SK-N-SH (cell line): ENCODE measurements at regions not wholly inside any gene's neighbourhood (a gene's known extent, or its start where the extent isn't known, plus 50 kb on each side); places are given as distances from the start of the nearest gene placed in this dataset.
A peak's percentile ranks its signal among the peaks of the same experiment; 100 is the strongest.
"Not testable (repeated sequence)": the region's sequence is repeated elsewhere in the genome, so short reads cannot be mapped to it uniquely, and the experiment has no call there.

ENCODE experiments used
- CTCF ChIA-PET: fragments of 300-600, 350-600 bp; formaldehyde crosslinking; extraction: SDS; loops from one replicate; lab custom pipeline; 2021; lab: Yijun Ruan, JAX
- POLR2A ChIA-PET: fragments of 350-600 bp; sonication (Branson Sonifier 250); formaldehyde crosslinking; extraction: SDS; loops from one replicate; lab custom pipeline; 2020; ENCODE audit warnings: antibody characterized with exemption, inconsistent platforms; lab: Yijun Ruan, JAX
- DNase-seq: peaks from one replicate; pipeline ENCODE4 v3.0.0; 2012
- H2AFZ ChIP-seq: fragments of 200-600 bp; sonication (generic); 2 replicates; pipeline ENCODE4 v1.8.1; 2016; ENCODE audit warnings: antibody characterized with exemption, mild to moderate bottlenecking, low read depth
- H3F3A ChIP-seq: fragments of 200-600 bp; sonication (generic); replicated peaks from 2 replicates; pipeline ENCODE3; 2016; ENCODE audit warnings: antibody characterized with exemption, mild to moderate bottlenecking; ENCODE audit not compliant: insufficient read depth
- H3K27ac ChIP-seq, 2 experiments: fragments of 200-500 bp in 1 of 2; fragments of 200-600 bp in 1 of 2; sonication (Bioruptor generic) in 1 of 2; sonication (generic), shearing (Covaris generic) in 1 of 2; 2 replicates each; pipeline versions ENCODE4 v1.5.1 to v1.6.1; 2014 to 2016; ENCODE audit warnings: low read depth in 2 of 2, inconsistent platforms in 1 of 2, low read length in 1 of 2, mild to moderate bottlenecking in 1 of 2, mixed read lengths in 1 of 2
- H3K27me3 ChIP-seq: fragments of 200-600 bp; sonication (generic), shearing (Covaris generic); 2 replicates; pipeline ENCODE4 v1.6.1; 2016; ENCODE audit warnings: mixed run types; ENCODE audit not compliant: insufficient read depth
- H3K36me3 ChIP-seq, 2 experiments: fragments of 200-500 bp in 1 of 2; fragments of 200-600 bp in 1 of 2; sonication (Bioruptor generic) in 1 of 2; sonication (generic) in 1 of 2; replicated peaks in 1 of 2; 2 replicates each; pipeline versions ENCODE3 to v1.5.1; 2014 to 2016; ENCODE audit warnings: low read length in 1 of 2, mild to moderate bottlenecking in 1 of 2; ENCODE audit not compliant: insufficient read depth in 2 of 2, control insufficient read depth in 1 of 2
- H3K4me1 ChIP-seq, 2 experiments: fragments of 200-500 bp in 1 of 2; fragments of 200-600 bp in 1 of 2; sonication (Bioruptor generic) in 1 of 2; sonication (generic), shearing (Covaris generic) in 1 of 2; 2 replicates each; pipeline versions ENCODE4 v1.5.1 to v1.6.1; 2014 to 2016; ENCODE audit warnings: low read depth in 1 of 2, low read length in 1 of 2, mixed run types in 1 of 2; ENCODE audit not compliant: insufficient read depth in 2 of 2, control insufficient read depth in 1 of 2
- H3K4me2 ChIP-seq: fragments of 200-600 bp; sonication (generic), shearing (Covaris generic); 2 replicates; pipeline ENCODE4 v1.6.1; 2017; ENCODE audit warnings: mixed run types
- H3K4me3 ChIP-seq, 2 experiments: fragments of 200-500 bp in 1 of 2; fragments of 200-600 bp in 1 of 2; sonication (Bioruptor generic) in 1 of 2; sonication (generic), shearing (Covaris generic) in 1 of 2; 2 replicates each; pipeline versions ENCODE4 v1.5.1 to v1.8.1; 2014 to 2016; ENCODE audit warnings: low read depth in 2 of 2, inconsistent platforms in 1 of 2, low read length in 1 of 2, mild to moderate bottlenecking in 1 of 2, mixed read lengths in 1 of 2, moderate library complexity in 1 of 2
- H3K79me2 ChIP-seq: fragments of 200-600 bp; sonication (generic); 2 replicates; pipeline ENCODE4 v1.8.1; 2017; ENCODE audit warnings: mild to moderate bottlenecking; ENCODE audit not compliant: insufficient read depth
- H3K9ac ChIP-seq: fragments of 200-600 bp; sonication (generic); 2 replicates; pipeline ENCODE4 v1.6.1; 2017; ENCODE audit warnings: mixed run types
- H3K9me2 ChIP-seq: fragments of 200-600 bp; sonication (generic); 2 replicates; pipeline ENCODE4 v1.6.1; 2017; ENCODE audit warnings: mixed run types
- H3K9me3 ChIP-seq: fragments of 200-600 bp; sonication (generic); 2 replicates; pipeline ENCODE4 v1.6.1; 2017; ENCODE audit warnings: mixed run types, mild to moderate bottlenecking, moderate library complexity
- H4K20me1 ChIP-seq: fragments of 200-600 bp; sonication (generic); 2 replicates; pipeline ENCODE4 v1.6.1; 2017; ENCODE audit warnings: mild to moderate bottlenecking, mixed run types; ENCODE audit not compliant: insufficient read depth
- EP300 ChIP-seq, 2 experiments: IDR thresholded peaks; 2 replicates each; pipeline versions ENCODE4 v1.4.0 to v1.6.1; 2012; ENCODE audit warnings: borderline replicate concordance in 1 of 2, low read depth in 1 of 2, low read length in 1 of 2
- EZH2phosphoT487 ChIP-seq: fragments of 200-600 bp; sonication (generic); IDR thresholded peaks from 2 replicates; pipeline ENCODE4 v1.6.1; 2017; ENCODE audit warnings: low read depth, mixed run types, mild to moderate bottlenecking, antibody characterized with exemption, moderate library complexity, borderline replicate concordance
- MEF2A ChIP-seq: IDR thresholded peaks from 2 replicates; pipeline ENCODE4 v1.4.0; 2012; ENCODE audit warnings: low read depth, borderline replicate concordance
- YY1 ChIP-seq: IDR thresholded peaks from 2 replicates; pipeline ENCODE4 v1.4.0; 2012; ENCODE audit warnings: low read depth, mild to moderate bottlenecking
- WGBS: methylation state at CpG from one replicate; pipeline ENCODE4 v1.1.6; 2017; ENCODE audit warnings: low lambda C conversion rate; 5-methylcytosine and 5-hydroxymethylcytosine counted together
- TF ChIP-seq, protein P1 (sequence below): IDR thresholded peaks from 2 replicates; pipeline ENCODE4 v1.6.1; 2012; ENCODE audit warnings: mild to moderate bottlenecking, low read depth, low read length, moderate library complexity

DNA sequence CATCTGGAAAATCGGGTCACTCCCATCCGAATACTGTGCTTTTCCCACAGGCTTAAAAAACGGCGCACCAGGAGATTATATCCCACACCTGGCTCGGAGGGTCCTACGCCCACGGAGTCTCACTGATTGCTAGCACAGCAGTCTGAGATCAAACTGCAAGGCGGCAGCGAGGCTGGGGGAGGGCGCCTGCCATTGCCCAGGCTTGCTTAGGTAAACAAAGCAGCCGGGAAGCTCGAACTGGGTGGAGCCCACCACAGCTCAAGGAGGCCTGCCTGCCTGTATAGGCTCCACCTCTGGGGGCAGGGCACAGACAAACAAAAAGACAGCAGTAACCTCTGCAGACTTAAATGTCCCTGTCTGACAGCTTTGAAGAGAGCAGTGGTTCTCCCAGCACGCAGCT is 415.9 kb upstream of the HNRNPA3 start:
- H3K4me1 ChIP-seq, H3K4me3 ChIP-seq, H3K79me2 ChIP-seq, H3K27ac ChIP-seq, H3K27me3 ChIP-seq, DNase-seq, H2AFZ ChIP-seq, H3K9ac ChIP-seq, H4K20me1 ChIP-seq, H3F3A ChIP-seq, H3K4me2 ChIP-seq, H3K9me2 ChIP-seq, POLR2A ChIA-PET, H3K9me3 ChIP-seq, H3K36me3 ChIP-seq: not testable (repeated sequence)
- CTCF ChIA-PET, result interaction anchor here (2.1 kb wide), 1 partner anchor 18 kb away, joined by 6 read pairs; no protein-coding TSS in a partner anchor
- 62% methylated on average over 12 of the region's 13 CpGs for WGBS

DNA sequence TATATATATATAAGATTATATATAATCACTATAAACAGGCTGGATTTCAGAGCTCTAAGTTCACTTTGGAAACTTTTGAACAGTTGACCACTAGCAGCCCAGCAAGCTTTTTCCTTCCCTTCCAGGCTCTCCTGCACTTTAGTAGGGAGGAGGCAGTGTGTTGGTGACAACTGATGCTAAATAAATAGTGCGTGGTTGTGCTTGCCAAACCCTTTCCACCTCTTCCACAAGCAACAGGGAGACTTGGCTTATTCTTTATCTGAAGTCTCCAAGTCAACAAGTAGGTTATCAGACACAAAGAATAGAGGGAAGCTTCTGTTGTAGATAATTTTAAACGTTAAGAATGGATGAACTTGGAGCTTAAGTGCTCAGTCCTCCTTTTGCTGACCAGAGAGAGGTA is 408.2 kb upstream of the HNRNPA3 start:
- ChIA-PET POLR2A (no interaction called here), CTCF (interaction anchor here (0.9 to 4.5 kb wide), 7 partner anchors 9 to 678 kb away, joined by 3 to 28 read pairs (median 4); no protein-coding TSS in a partner anchor)
- no peak overlapping the region for H3K9ac ChIP-seq

DNA sequence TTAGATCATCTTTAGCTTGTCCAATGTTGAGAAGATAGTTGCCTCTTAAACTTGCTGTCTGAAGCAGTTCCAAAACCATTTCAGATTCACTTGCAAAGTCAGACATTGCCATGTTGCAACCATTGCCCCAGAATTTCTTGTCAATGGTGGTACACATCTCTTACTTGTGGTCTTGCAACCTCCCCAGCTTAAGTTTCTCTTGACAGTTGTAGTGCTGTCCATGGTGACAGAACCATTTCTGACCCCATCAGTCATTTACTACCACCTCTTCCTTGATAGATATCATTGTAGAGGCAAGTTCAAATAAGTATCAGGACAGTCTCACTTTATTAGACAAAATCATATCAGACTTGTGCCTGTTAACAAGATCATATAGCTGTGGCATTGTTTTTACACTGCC is 407.2 kb upstream of the HNRNPA3 start:
- TF ChIP-seq YY1 (no peak), EZH2phosphoT487 (no peak)
- TF ChIP-seq, protein P1, sequence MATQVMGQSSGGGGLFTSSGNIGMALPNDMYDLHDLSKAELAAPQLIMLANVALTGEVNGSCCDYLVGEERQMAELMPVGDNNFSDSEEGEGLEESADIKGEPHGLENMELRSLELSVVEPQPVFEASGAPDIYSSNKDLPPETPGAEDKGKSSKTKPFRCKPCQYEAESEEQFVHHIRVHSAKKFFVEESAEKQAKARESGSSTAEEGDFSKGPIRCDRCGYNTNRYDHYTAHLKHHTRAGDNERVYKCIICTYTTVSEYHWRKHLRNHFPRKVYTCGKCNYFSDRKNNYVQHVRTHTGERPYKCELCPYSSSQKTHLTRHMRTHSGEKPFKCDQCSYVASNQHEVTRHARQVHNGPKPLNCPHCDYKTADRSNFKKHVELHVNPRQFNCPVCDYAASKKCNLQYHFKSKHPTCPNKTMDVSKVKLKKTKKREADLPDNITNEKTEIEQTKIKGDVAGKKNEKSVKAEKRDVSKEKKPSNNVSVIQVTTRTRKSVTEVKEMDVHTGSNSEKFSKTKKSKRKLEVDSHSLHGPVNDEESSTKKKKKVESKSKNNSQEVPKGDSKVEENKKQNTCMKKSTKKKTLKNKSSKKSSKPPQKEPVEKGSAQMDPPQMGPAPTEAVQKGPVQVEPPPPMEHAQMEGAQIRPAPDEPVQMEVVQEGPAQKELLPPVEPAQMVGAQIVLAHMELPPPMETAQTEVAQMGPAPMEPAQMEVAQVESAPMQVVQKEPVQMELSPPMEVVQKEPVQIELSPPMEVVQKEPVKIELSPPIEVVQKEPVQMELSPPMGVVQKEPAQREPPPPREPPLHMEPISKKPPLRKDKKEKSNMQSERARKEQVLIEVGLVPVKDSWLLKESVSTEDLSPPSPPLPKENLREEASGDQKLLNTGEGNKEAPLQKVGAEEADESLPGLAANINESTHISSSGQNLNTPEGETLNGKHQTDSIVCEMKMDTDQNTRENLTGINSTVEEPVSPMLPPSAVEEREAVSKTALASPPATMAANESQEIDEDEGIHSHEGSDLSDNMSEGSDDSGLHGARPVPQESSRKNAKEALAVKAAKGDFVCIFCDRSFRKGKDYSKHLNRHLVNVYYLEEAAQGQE, result peak; percentile 42; the same call in 1 of the 2 replicates
- TF ChIP-seq, all 33 proteins: peak for 1
- no peaks in the 10 kb centered on the region for H3K9me3 ChIP-seq
- no peaks in the 10 kb centered on the region for H3K9me2 ChIP-seq
- no peaks in the 10 kb centered on the region for H4K20me1 ChIP-seq
- H2AFZ ChIP-seq, result no peak overlapping the region
- peaks cover 0 to 2% of the 10 kb centered on the region in 2 experiments; a peak in 2 of 4 replicates for H3K4me1 ChIP-seq
- H3K4me2 ChIP-seq, result no peak overlapping the region
- no peaks in the 10 kb centered on the region for H3K27me3 ChIP-seq
- no peaks in the 10 kb centered on the region for H3K79me2 ChIP-seq
- H3K9ac ChIP-seq, result no peak overlapping the region
- H3K36me3 ChIP-seq, result no peaks in the 10 kb centered on the region
- no peak overlapping the region for H3K4me3 ChIP-seq
- no peak overlapping the region for H3K27ac ChIP-seq
- H3F3A ChIP-seq, result no peaks in the 10 kb centered on the region
- DNase-seq, result no peak
- ChIA-PET POLR2A (no interaction called here), CTCF (interaction anchor here (1.9 to 4.5 kb wide), 3 partner anchors 9 to 343 kb away, joined by 7 to 28 read pairs (median 11); no protein-coding TSS in a partner anchor)

More for the DNA sequence above, 408.2 kb upstream of the HNRNPA3 start:
- Histone ChIP-seq H3K4me3 (no peak overlapping the region), H4K20me1 (no peaks in the 10 kb centered on the region), H3K27ac (no peak overlapping the region), H3K4me2 (no peak overlapping the region), H3F3A (no peaks in the 10 kb centered on the region), H3K36me3 (no peaks in the 10 kb centered on the region), H3K79me2 (no peaks in the 10 kb centered on the region), H2AFZ (no peak overlapping the region), H3K9me3 (no peaks in the 10 kb centered on the region), H3K4me1 (peaks cover 0 to 2% of the 10 kb centered on the region in 2 experiments; a peak in 2 of 4 replicates), H3K27me3 (no peaks in the 10 kb centered on the region), H3K9me2 (no peaks in the 10 kb centered on the region)
- DNase-seq, result no peak
- 15% methylated on average over 2 of the region's 2 CpGs for WGBS
- TF ChIP-seq MEF2A, result no peak
- TF ChIP-seq EP300 (IDR thresholded peaks at IDR 0.05; ENCODE audit: borderline replicate concordance in 1 of 2, low read depth in 1 of 2, low read length in 1 of 2), result no peak
- no peak for TF ChIP-seq YY1
